GM23338 (cell line): ENCODE measurements at regions not wholly inside any gene's neighbourhood (a gene's known extent, or its start where the extent isn't known, plus 50 kb on each side); places are given as distances from the start of the nearest gene placed in this dataset.

Source experiments
- ATAC-seq: fragments of 200-7000 bp; cut with Tn5 transposase; 3 replicates; pipeline ENCODE4 v1.9.1; 2020
- DNase-seq: peaks from one replicate; pipeline ENCODE4 v3.0.0-alpha.2; 2015; ENCODE audit warnings: low spot score
- H2AFZ ChIP-seq: fragments of 200-600 bp; sonication (generic); 2 replicates; pipeline ENCODE4 v1.8.0; 2016; ENCODE audit warnings: antibody characterized with exemption, mild to moderate bottlenecking, moderate library complexity
- H3F3A ChIP-seq: fragments of 200-600 bp; sonication (generic); replicated peaks from 2 replicates; pipeline ENCODE4 v1.8.0; 2017; ENCODE audit warnings: antibody characterized with exemption, mixed run types, low read depth
- H3K27ac ChIP-seq: fragments of 200-600 bp; sonication (generic); 2 replicates; pipeline ENCODE4 v1.6.1; 2016; ENCODE audit warnings: low read depth
- H3K27me3 ChIP-seq: fragments of 200-600 bp; sonication (generic); 2 replicates; pipeline ENCODE4 v1.8.0; 2016; ENCODE audit warnings: mild to moderate bottlenecking, mixed run types, moderate library complexity; ENCODE audit not compliant: insufficient read depth
- H3K36me3 ChIP-seq: fragments of 200-600 bp; sonication (generic); 2 replicates; pipeline ENCODE4 v1.8.0; 2016; ENCODE audit warnings: mild to moderate bottlenecking; ENCODE audit not compliant: insufficient read depth
- H3K4me1 ChIP-seq: fragments of 200-600 bp; sonication (generic); 2 replicates; pipeline ENCODE4 v1.8.0; 2016; ENCODE audit warnings: mild to moderate bottlenecking, moderate library complexity; ENCODE audit not compliant: insufficient read depth
- H3K4me2 ChIP-seq: fragments of 200-600 bp; sonication (generic); 2 replicates; pipeline ENCODE4 v1.7.1; 2017; ENCODE audit warnings: mixed run types
- H3K4me3 ChIP-seq: fragments of 200-600 bp; sonication (generic); 2 replicates; pipeline ENCODE4 v1.6.1; 2016; ENCODE audit warnings: mixed run types
- H3K79me2 ChIP-seq: fragments of 200-600 bp; sonication (generic); replicated peaks from 2 replicates; pipeline ENCODE4 v1.8.0; 2017; ENCODE audit warnings: mild to moderate bottlenecking; ENCODE audit not compliant: insufficient read depth
- H3K9me2 ChIP-seq: fragments of 200-600 bp; sonication (generic); 2 replicates; pipeline ENCODE4 v1.8.0; 2017; ENCODE audit not compliant: insufficient read depth
- H4K20me1 ChIP-seq: fragments of 200-600 bp; sonication (generic); replicated peaks from 2 replicates; pipeline ENCODE4 v1.8.0; 2017; ENCODE audit warnings: mild to moderate bottlenecking; ENCODE audit not compliant: insufficient read depth
- H3K27ac Mint-ChIP-seq: 2 replicates; pipeline ENCODE4 v1.8.0; 2020; ENCODE audit warnings: inconsistent platforms, mild to moderate bottlenecking, moderate library complexity, mixed read lengths
- H3K27me3 Mint-ChIP-seq: 3 replicates; pipeline ENCODE4 v1.8.0; 2022; ENCODE audit warnings: low read depth, mild to moderate bottlenecking, moderate library complexity, mixed read lengths, inconsistent platforms; ENCODE audit not compliant: insufficient read depth, poor library complexity
- H3K36me3 Mint-ChIP-seq: 3 replicates; pipeline ENCODE4 v1.8.0; 2021; ENCODE audit warnings: low read depth, mild to moderate bottlenecking, inconsistent platforms, moderate library complexity, mixed read lengths
- H3K4me1 Mint-ChIP-seq: 3 replicates; pipeline ENCODE4 v1.8.0; 2020; ENCODE audit warnings: mild to moderate bottlenecking, inconsistent platforms, mixed read lengths
- H3K4me3 Mint-ChIP-seq: 3 replicates; pipeline ENCODE4 v1.8.0; 2021; ENCODE audit warnings: moderate library complexity, mild to moderate bottlenecking, inconsistent platforms, mixed read lengths
- H3K9me3 Mint-ChIP-seq: 3 replicates; pipeline ENCODE4 v1.8.0; 2020; ENCODE audit warnings: moderate library complexity, mild to moderate bottlenecking, inconsistent platforms, mixed read lengths
- CREB1 ChIP-seq: fragments of 250-450 bp; sonication (Bioruptor Pico); IDR thresholded peaks from 2 replicates; pipeline ENCODE4 v1.5.0; 2020; ENCODE audit warnings: low read depth, mild to moderate bottlenecking, moderate library complexity
- CTCF ChIP-seq, 2 experiments: fragments of 200-600 bp in 1 of 2; sonication (generic) in 1 of 2; conservative IDR thresholded peaks; 2 replicates each; pipeline versions ENCODE4 v1.5.1 to v1.6.1; 2016 to 2017; ENCODE audit warnings: antibody characterized with exemption in 2 of 2, low read depth in 2 of 2, mild to moderate bottlenecking in 2 of 2, moderate library complexity in 1 of 2
- ETS1 ChIP-seq: IDR thresholded peaks from 2 replicates; pipeline ENCODE4 v1.6.1; 2016; ENCODE audit warnings: antibody characterized with exemption
- EZH2 ChIP-seq: fragments of 200-600 bp; sonication (generic); IDR thresholded peaks from one replicate; pipeline ENCODE4 v1.8.0; 2017; ENCODE audit warnings: antibody characterized with exemption, mild to moderate bottlenecking, low read depth; ENCODE audit not compliant: unreplicated experiment
- EZH2phosphoT487 ChIP-seq: fragments of 200-600 bp; sonication (generic); IDR thresholded peaks from one replicate; pipeline ENCODE4 v1.8.1; 2018; ENCODE audit warnings: antibody characterized with exemption; ENCODE audit not compliant: unreplicated experiment
- JUNB ChIP-seq: IDR thresholded peaks from one replicate; pipeline ENCODE4 v1.6.1; 2016; ENCODE audit warnings: antibody characterized with exemption; ENCODE audit not compliant: unreplicated experiment
- NANOG ChIP-seq: IDR thresholded peaks from 2 replicates; pipeline ENCODE4 v1.6.1; 2016; ENCODE audit warnings: antibody characterized with exemption, borderline replicate concordance
- POLR2AphosphoS5 ChIP-seq: IDR thresholded peaks from 2 replicates; pipeline ENCODE4 v1.6.1; 2016; ENCODE audit warnings: antibody characterized with exemption, low read depth
- STAT1 ChIP-seq: IDR thresholded peaks from one replicate; pipeline ENCODE4 v1.6.1; 2016; ENCODE audit warnings: antibody characterized with exemption; ENCODE audit not compliant: unreplicated experiment
- ZNF114 ChIP-seq: fragments of 250-450 bp; sonication (Bioruptor Pico); IDR thresholded peaks from 2 replicates; pipeline ENCODE4 v1.5.0; 2020; ENCODE audit warnings: mild to moderate bottlenecking, moderate library complexity
- ZNF331 ChIP-seq: fragments of 250-450 bp; sonication (Bioruptor Pico); IDR thresholded peaks from 2 replicates; pipeline ENCODE4 v1.5.0; 2020; ENCODE audit warnings: low read depth, mild to moderate bottlenecking, moderate library complexity
- ZNF462 ChIP-seq: fragments of 250-450 bp; sonication (Bioruptor Pico); IDR thresholded peaks from 2 replicates; pipeline ENCODE4 v1.5.0; 2020; ENCODE audit warnings: mild to moderate bottlenecking, moderate library complexity
- TF ChIP-seq, protein P1 (sequence below): IDR thresholded peaks from one replicate; pipeline ENCODE4 v1.6.1; 2018; ENCODE audit warnings: antibody characterized with exemption; ENCODE audit not compliant: unreplicated experiment

DNA sequence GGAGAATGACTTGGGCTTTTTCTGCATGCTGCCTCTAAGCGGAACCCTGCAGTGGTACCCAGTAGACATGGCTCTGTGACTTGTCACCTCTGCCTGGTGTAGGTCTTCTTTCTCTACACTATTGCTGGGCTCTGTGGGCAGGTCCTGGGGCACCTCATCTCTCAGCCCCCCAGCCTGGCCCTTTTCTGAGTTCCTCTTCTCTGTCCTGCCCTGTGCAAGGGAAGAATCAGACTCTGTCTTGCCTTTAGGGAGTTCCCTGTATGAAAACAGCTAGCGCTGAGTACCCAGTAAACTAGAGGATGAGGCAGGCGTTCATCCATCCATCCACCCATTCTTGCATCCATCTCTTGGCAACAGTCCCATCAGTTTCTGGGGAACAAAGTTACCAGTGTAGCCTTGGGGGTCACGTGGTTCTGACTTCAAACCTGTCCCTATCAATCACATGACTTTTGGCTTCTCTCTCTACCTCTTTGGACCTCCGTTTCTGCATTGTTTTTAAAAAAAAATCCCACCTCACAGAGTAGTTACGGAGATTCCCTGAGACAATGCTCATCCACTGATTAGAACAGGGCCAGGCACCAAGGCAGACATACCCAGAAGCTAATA is 86.4 kb upstream of the WNT11 start:
- TF ChIP-seq JUNB (no peak), CREB1 (CRISPR knock-in tag) (no peak), ZNF462 (CRISPR knock-in tag) (no peak), EZH2phosphoT487 (no peak), ETS1 (no peak), ZNF114 (CRISPR knock-in tag) (no peak), NANOG (no peak), CTCF (conservative IDR thresholded peaks at IDR 0.05; ENCODE audit: low read depth in 2 of 2) (no peak), EZH2 (no peak), ZNF331 (no peak), POLR2AphosphoS5 (no peak), STAT1 (no peak)
- TF ChIP-seq, protein P1, sequence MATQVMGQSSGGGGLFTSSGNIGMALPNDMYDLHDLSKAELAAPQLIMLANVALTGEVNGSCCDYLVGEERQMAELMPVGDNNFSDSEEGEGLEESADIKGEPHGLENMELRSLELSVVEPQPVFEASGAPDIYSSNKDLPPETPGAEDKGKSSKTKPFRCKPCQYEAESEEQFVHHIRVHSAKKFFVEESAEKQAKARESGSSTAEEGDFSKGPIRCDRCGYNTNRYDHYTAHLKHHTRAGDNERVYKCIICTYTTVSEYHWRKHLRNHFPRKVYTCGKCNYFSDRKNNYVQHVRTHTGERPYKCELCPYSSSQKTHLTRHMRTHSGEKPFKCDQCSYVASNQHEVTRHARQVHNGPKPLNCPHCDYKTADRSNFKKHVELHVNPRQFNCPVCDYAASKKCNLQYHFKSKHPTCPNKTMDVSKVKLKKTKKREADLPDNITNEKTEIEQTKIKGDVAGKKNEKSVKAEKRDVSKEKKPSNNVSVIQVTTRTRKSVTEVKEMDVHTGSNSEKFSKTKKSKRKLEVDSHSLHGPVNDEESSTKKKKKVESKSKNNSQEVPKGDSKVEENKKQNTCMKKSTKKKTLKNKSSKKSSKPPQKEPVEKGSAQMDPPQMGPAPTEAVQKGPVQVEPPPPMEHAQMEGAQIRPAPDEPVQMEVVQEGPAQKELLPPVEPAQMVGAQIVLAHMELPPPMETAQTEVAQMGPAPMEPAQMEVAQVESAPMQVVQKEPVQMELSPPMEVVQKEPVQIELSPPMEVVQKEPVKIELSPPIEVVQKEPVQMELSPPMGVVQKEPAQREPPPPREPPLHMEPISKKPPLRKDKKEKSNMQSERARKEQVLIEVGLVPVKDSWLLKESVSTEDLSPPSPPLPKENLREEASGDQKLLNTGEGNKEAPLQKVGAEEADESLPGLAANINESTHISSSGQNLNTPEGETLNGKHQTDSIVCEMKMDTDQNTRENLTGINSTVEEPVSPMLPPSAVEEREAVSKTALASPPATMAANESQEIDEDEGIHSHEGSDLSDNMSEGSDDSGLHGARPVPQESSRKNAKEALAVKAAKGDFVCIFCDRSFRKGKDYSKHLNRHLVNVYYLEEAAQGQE = no peak
- no peak for ATAC-seq
- H3K4me3 ChIP-seq = no peak overlapping the region
- no peaks in the 10 kb centered on the region for H3K36me3 ChIP-seq
- no peaks in the 10 kb centered on the region for H3F3A ChIP-seq
- no peak overlapping the region for H2AFZ ChIP-seq
- H4K20me1 ChIP-seq = no peaks in the 10 kb centered on the region
- H3K27ac ChIP-seq = no peak overlapping the region
- no peaks in the 10 kb centered on the region for H3K36me3 Mint-ChIP-seq
- no peak overlapping the region for H3K4me2 ChIP-seq
- peaks cover 5% of the 10 kb centered on the region for H3K27me3 Mint-ChIP-seq
- no peak overlapping the region for H3K27ac Mint-ChIP-seq
- H3K79me2 ChIP-seq = no peaks in the 10 kb centered on the region
- H3K9me3 Mint-ChIP-seq = no peaks in the 10 kb centered on the region
- H3K9me2 ChIP-seq = no peaks in the 10 kb centered on the region
- H3K4me1 Mint-ChIP-seq = 0 out of 3 replicates have a peak, but pooled peaks cover 2% of the 10 kb centered on the region
- H3K27me3 ChIP-seq = no peaks in the 10 kb centered on the region
- H3K4me1 ChIP-seq = no peaks in the 10 kb centered on the region
- no peak overlapping the region for H3K4me3 Mint-ChIP-seq
- no peak for DNase-seq
